HepG2 (cell line): ENCODE measurements at regions not wholly inside any gene's neighbourhood (a gene's known extent, or its start where the extent isn't known, plus 50 kb on each side); places are given as distances from the start of the nearest gene placed in this dataset.

Source experiments
- ATAC-seq: fragments of 200-7000 bp; cut with Tn5 transposase; 3 replicates; pipeline ENCODE4 v1.9.1; 2020; ENCODE audit warnings: mild to moderate bottlenecking, moderate library complexity
- BruUV-seq: library from RNA; stranded (reverse); fragments of 400-500 nt; replicated peaks from 2 replicates; lab custom pipeline; 2021; lab: Mats Ljungman, UMichigan
- CTCF ChIA-PET: fragments of 300-600 bp; formaldehyde crosslinking; extraction: SDS; loops from one replicate; lab custom pipeline; 2021; ENCODE audit warnings: low total read pairs, inconsistent platforms, low intra/inter-chr PET ratio; lab: Yijun Ruan, JAX
- POLR2A ChIA-PET: fragments of 350-600 bp; sonication (Branson Sonifier 250); formaldehyde crosslinking; loops from one replicate; lab custom pipeline; 2020; ENCODE audit warnings: antibody characterized with exemption, inconsistent platforms; lab: Yijun Ruan, JAX
- DNase-seq: peaks from one replicate; pipeline ENCODE4 v3.0.0-alpha.2; 2015; ENCODE audit warnings: low spot score
- FAIRE-seq: peaks from 3 replicates; lab custom pipeline; 2011; peaks lifted over from hg19 to GRCh38; lab: Jason Lieb, UNC
- H2AFZ ChIP-seq: one replicate; pipeline ENCODE4 v1.6.1; 2011; ENCODE audit warnings: low read length, inconsistent platforms
- H3K27ac ChIP-seq: fragments of 300-600 bp; 3 replicates; pipeline ENCODE4 v1.8.0; 2011; ENCODE audit warnings: mixed run types, mild to moderate bottlenecking, mixed read lengths, low read length, inconsistent platforms; ENCODE audit not compliant: insufficient read depth; ENCODE audit errors: extremely low read length
- H3K27me3 ChIP-seq, 2 experiments: fragments of 200-600 bp in 1 of 2; 2 replicates in 1 of 2; 3 replicates in 1 of 2; pipeline versions ENCODE4 v1.6.0 to v1.8.0; 2011; ENCODE audit warnings: low read length in 2 of 2, mild to moderate bottlenecking in 2 of 2, moderate library complexity in 2 of 2, inconsistent platforms in 1 of 2; ENCODE audit not compliant: insufficient read depth in 2 of 2, control insufficient read depth in 1 of 2
- H3K36me3 ChIP-seq, 2 experiments: fragments of 200-600 bp in 1 of 2; replicated peaks in 1 of 2; 2 replicates in 1 of 2; 3 replicates in 1 of 2; pipeline versions ENCODE4 v1.5.1 to v1.8.0; 2011; ENCODE audit warnings: low read length in 2 of 2, inconsistent platforms in 1 of 2; ENCODE audit not compliant: insufficient read depth in 2 of 2, control insufficient read depth in 1 of 2
- H3K4me1 ChIP-seq: 2 replicates; pipeline ENCODE4 v1.5.1; 2012; ENCODE audit warnings: low read length, inconsistent platforms; ENCODE audit not compliant: insufficient read depth
- H3K4me2 ChIP-seq: 2 replicates; pipeline ENCODE4 v1.6.0; 2011; ENCODE audit warnings: low read depth, low read length, inconsistent platforms
- H3K4me3 ChIP-seq, 3 experiments: fragments of 200-600 bp in 1 of 3; sonication (generic), shearing (Covaris generic) in 1 of 3; replicated peaks in 1 of 3; 2 replicates each; pipeline ENCODE4 v1.5.1; 2011 to 2016; ENCODE audit warnings: low read length in 3 of 3, inconsistent platforms in 2 of 3, low read depth in 2 of 3, mild to moderate bottlenecking in 2 of 3, control low read depth in 1 of 3, mixed read lengths in 1 of 3; ENCODE audit not compliant: insufficient read depth in 1 of 3
- H3K79me2 ChIP-seq: one replicate; pipeline ENCODE4 v1.6.1; 2011; ENCODE audit warnings: low read length, inconsistent platforms; ENCODE audit not compliant: insufficient read depth
- H3K9ac ChIP-seq: 2 replicates; pipeline ENCODE4 v1.6.0; 2011; ENCODE audit warnings: mild to moderate bottlenecking, low read depth, low read length, inconsistent platforms; ENCODE audit not compliant: insufficient read depth
- H3K9me3 ChIP-seq: 2 replicates; pipeline ENCODE4 v1.5.1; 2012; ENCODE audit warnings: mild to moderate bottlenecking, low read length
- H4K20me1 ChIP-seq: 2 replicates; pipeline ENCODE4 v1.6.0; 2011; ENCODE audit warnings: inconsistent platforms, mild to moderate bottlenecking, low read length, moderate library complexity; ENCODE audit not compliant: insufficient read depth
- FOXA1 ChIP-seq, 2 experiments: fragments of 450-650 bp in 1 of 2; sonication (generic) in 1 of 2; formaldehyde crosslinking in 1 of 2; IDR thresholded peaks; 2 replicates each; pipeline versions ENCODE4 v1.4.0 to v1.6.1; 2016 to 2020; ENCODE audit warnings: missing genetic modification reagents in 1 of 2
- HMGXB4 ChIP-seq, 2 experiments: sonication (generic) in 1 of 2; formaldehyde crosslinking in 1 of 2; IDR thresholded peaks; 2 replicates each; pipeline versions ENCODE4 v1.4.0 to v1.6.1; 2018 to 2020; ENCODE audit warnings: missing genetic modification reagents in 2 of 2, borderline replicate concordance in 1 of 2, low read depth in 1 of 2, mild to moderate bottlenecking in 1 of 2, missing biosample characterization in 1 of 2
- HNRNPUL1 ChIP-seq: fragments of 200-400 bp; formaldehyde crosslinking; IDR thresholded peaks from 2 replicates; pipeline ENCODE4 v1.6.1; 2017; ENCODE audit warnings: low read depth, mild to moderate bottlenecking, low read length, moderate library complexity
- NFE2 ChIP-seq: sonication (generic); formaldehyde crosslinking; IDR thresholded peaks from 2 replicates; pipeline ENCODE4 v1.4.0; 2020; ENCODE audit warnings: missing genetic modification reagents
- NFE2L2 ChIP-seq: fragments of 150-350 bp; IDR thresholded peaks from 2 replicates; pipeline ENCODE4 v1.6.1; 2014; ENCODE audit warnings: low read length
- RORA ChIP-seq: sonication (generic); formaldehyde crosslinking; IDR thresholded peaks from 2 replicates; pipeline ENCODE4 v1.5.0; 2020; ENCODE audit warnings: mild to moderate bottlenecking, missing genetic modification reagents, moderate library complexity
- SNAI1 ChIP-seq: sonication (generic); formaldehyde crosslinking; IDR thresholded peaks from 2 replicates; pipeline ENCODE4 v1.5.0; 2020; ENCODE audit warnings: mild to moderate bottlenecking, missing genetic modification reagents, borderline replicate concordance
- TEAD3 ChIP-seq: optimal IDR thresholded peaks from 2 replicates; pipeline ENCODE3; 2016; ENCODE audit warnings: borderline replicate concordance
- TIGD3 ChIP-seq: sonication (generic); formaldehyde crosslinking; IDR thresholded peaks from 2 replicates; pipeline ENCODE4 v1.5.1; 2020; ENCODE audit warnings: mild to moderate bottlenecking, missing genetic modification reagents, borderline replicate concordance
- ZFYVE20 ChIP-seq: sonication (generic); formaldehyde crosslinking; IDR thresholded peaks from 2 replicates; pipeline ENCODE4 v1.8.0; 2023; ENCODE audit warnings: low read depth, mild to moderate bottlenecking, moderate library complexity, missing genetic modification reagents, borderline replicate concordance
- ZGPAT ChIP-seq: IDR thresholded peaks from 2 replicates; pipeline ENCODE4 v1.6.1; 2016; ENCODE audit warnings: mild to moderate bottlenecking
- ZNF282 ChIP-seq: fragments of 450-650 bp; IDR thresholded peaks from 2 replicates; pipeline ENCODE4 v1.6.1; 2018; ENCODE audit not compliant: partially characterized antibody
- ZNF616 ChIP-seq: sonication (generic); formaldehyde crosslinking; IDR thresholded peaks from 2 replicates; pipeline ENCODE4 v1.5.0; 2020; ENCODE audit warnings: low read depth, mild to moderate bottlenecking, missing genetic modification reagents
- ZNF619 ChIP-seq: sonication (generic); formaldehyde crosslinking; IDR thresholded peaks from 2 replicates; pipeline ENCODE4 v1.4.0; 2020; ENCODE audit warnings: mild to moderate bottlenecking, missing genetic modification reagents
- ZNF761 ChIP-seq: sonication (generic); formaldehyde crosslinking; conservative IDR thresholded peaks from 2 replicates; pipeline ENCODE4 v1.4.0; 2020; ENCODE audit warnings: mild to moderate bottlenecking, missing genetic modification reagents
- WGBS: methylation state at CpG from one replicate; pipeline ENCODE4 v1.1.6; 2017; ENCODE audit warnings: low lambda C conversion rate; 5-methylcytosine and 5-hydroxymethylcytosine counted together
- in situ Hi-C: cut with HindIII; loops from 2 replicates; pipeline ENCODE4 v1.10.0; 2017; ENCODE audit warnings: low pct_unique_long_range_greater_than_20kb; ENCODE audit not compliant: extremely low pct_ligation_motif_present
- intact Hi-C: fragments of 100-400 bp; cut with micrococcal nuclease; formaldehyde crosslinking; loops from one replicate; pipeline ENCODE4 v1.10.0; 2022; ENCODE audit not compliant: unreplicated experiment

GRCh38 chr6:140018588-140018987 lies 644.1 kb upstream of the CITED2 start:
- DNase-seq (no peak), FAIRE-seq (no peak), ATAC-seq (no peak)
- Histone ChIP-seq H3K36me3 (no peaks in the 10 kb centered on the region), H3K4me1 (no peaks in the 10 kb centered on the region), H3K4me3 (no peak overlapping the region), H3K9me3 (peaks cover 48% of the 10 kb centered on the region), H3K27ac (no peak overlapping the region), H3K79me2 (no peaks in the 10 kb centered on the region), H3K9ac (no peak overlapping the region), H4K20me1 (no peaks in the 10 kb centered on the region), H2AFZ (no peak overlapping the region), H3K27me3 (no peaks in the 10 kb centered on the region), H3K4me2 (no peak overlapping the region)
- TF ChIP-seq TIGD3 (CRISPR knock-in tag) = no peak
- no peak for TF ChIP-seq HNRNPUL1
- TF ChIP-seq NFE2L2 = no peak
- no peak for TF ChIP-seq SNAI1 (CRISPR knock-in tag)
- TF ChIP-seq ZNF616 (CRISPR knock-in tag) = no peak
- no peak for TF ChIP-seq TEAD3 (CRISPR knock-in tag)
- no peak for TF ChIP-seq ZFYVE20 (CRISPR knock-in tag)
- no peak for TF ChIP-seq NFE2 (CRISPR knock-in tag)
- in situ Hi-C loops = no loop called here
- intact Hi-C loops = no loop called here
- CTCF ChIA-PET = no interaction called here
- WGBS = 4% methylated on average over 1 of the region's 1 CpG
- no TSS peak for BruUV-seq
- POLR2A ChIA-PET = no interaction called here

GRCh38 chr6:140017470-140017869 lies 643.0 kb upstream of the CITED2 start:
- intact Hi-C loops = no loop called here
- H3K27ac ChIP-seq = no peak overlapping the region
- no TSS peak for BruUV-seq
- no peak overlapping the region for H3K4me2 ChIP-seq
- FAIRE-seq (no peak), DNase-seq (no peak), ATAC-seq (no peak)
- no peaks in the 10 kb centered on the region for H3K36me3 ChIP-seq
- H2AFZ ChIP-seq = no peak overlapping the region
- no peaks in the 10 kb centered on the region for H3K27me3 ChIP-seq
- ChIA-PET POLR2A (no interaction called here), CTCF (no interaction called here)
- WGBS = 2% methylated on average over 1 of the region's 1 CpG
- no peaks in the 10 kb centered on the region for H3K79me2 ChIP-seq
- no peaks in the 10 kb centered on the region for H3K4me1 ChIP-seq
- H4K20me1 ChIP-seq = no peaks in the 10 kb centered on the region
- H3K9me3 ChIP-seq = peaks cover 41% of the 10 kb centered on the region
- H3K4me3 ChIP-seq = no peak overlapping the region
- no peak overlapping the region for H3K9ac ChIP-seq
- in situ Hi-C loops = no loop called here
- TF ChIP-seq RORA = no peak
- TF ChIP-seq HMGXB4 (CRISPR knock-in tag; IDR thresholded peaks at IDR 0.05; ENCODE audit: borderline replicate concordance in 1 of 2, low read depth in 1 of 2) = no peak
- TF ChIP-seq NFE2L2 = no peak
- TF ChIP-seq ZNF619 (CRISPR knock-in tag) = no peak
- TF ChIP-seq FOXA1 (IDR thresholded peaks at IDR 0.05) = no peak
- no peak for TF ChIP-seq FOXA1 (CRISPR knock-in tag; IDR thresholded peaks at IDR 0.05)
- TF ChIP-seq ZGPAT (CRISPR knock-in tag) = no peak
- no peak for TF ChIP-seq ZNF761
- TF ChIP-seq ZNF282 = no peak
